Stimulated activated CD4-positive, alpha-beta T cell treated with anti-CD3 and anti-CD28 coated beads, Interleukin-15, amount 100 ng/mL, for 1 hour (primary cell): ENCODE measurements at regions not wholly inside any gene's neighbourhood (a gene's known extent, or its start where the extent isn't known, plus 50 kb on each side); places are given as distances from the start of the nearest gene placed in this dataset.
"Not testable (repeated sequence)": the region's sequence is repeated elsewhere in the genome, so short reads cannot be mapped to it uniquely, and the experiment has no call there.

Experiments used
- DNase-seq, 2 donors: peaks; one replicate each; pipeline ENCODE4 v3.0.0-alpha.2; 2020; ENCODE audit warnings: low read depth in 1 of 2, low spot score in 1 of 2

- no peak for DNase-seq
These were observed 348.1 kb downstream of the CDC5L start for GRCh38 chr6:44735630-44735963.

- DNase-seq: no peak
These were observed 349.8 kb downstream of the CDC5L start for GRCh38 chr6:44737341-44737740.

GRCh38 chr6:44737829-44738528, 350.5 kb downstream of the CDC5L start:
- DNase-seq: no peak

DNA sequence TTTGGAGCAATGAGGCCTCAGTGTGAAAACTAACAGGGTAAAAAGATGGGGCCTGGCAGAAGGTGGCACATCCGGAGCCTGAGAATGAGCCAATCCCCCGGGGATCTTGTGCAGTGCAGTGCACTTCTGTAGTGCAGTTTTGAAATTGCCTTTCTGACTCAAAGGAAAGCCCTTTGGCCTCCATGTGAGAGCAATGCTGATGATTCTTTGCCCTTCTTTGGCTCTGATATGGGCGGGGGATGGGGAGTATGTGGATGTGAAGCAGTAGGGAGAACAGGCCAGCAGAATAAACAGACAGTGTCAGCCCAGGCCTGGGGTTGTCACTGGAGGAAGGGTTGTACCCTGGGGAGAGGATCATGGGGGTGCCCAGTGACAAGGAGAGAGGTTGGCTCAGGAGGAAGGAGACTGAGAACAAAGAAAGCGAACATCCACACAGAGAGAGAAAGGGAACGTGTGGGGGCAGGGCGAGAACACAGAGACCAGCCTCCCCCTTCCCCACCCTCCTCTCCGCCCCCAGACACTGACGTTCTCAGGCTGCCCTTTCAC, 351.2 kb downstream of the CDC5L start:
- DNase-seq: no peak

DNA sequence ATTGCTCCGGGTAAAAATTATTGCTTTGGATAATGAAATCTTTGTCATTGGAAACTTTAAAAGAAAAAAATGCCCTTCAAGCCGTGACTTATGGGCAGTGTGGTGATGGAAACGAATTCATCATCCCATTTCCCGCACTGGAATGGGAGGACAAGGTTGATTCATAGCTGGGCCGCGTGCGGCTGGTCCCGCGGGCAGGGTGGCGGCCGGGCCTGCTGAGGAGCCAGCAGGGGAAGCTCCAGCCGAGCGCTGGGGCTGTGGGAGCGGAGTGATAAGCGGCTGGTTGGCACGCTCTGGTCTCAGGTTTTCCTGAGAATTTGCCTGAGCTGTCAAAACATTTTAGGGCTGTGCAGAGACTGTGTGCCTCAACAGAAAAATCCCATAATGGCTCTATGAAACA, 351.7 kb downstream of the CDC5L start:
- no peak for DNase-seq

- DNase-seq: no peak
These were observed 353.1 kb downstream of the CDC5L start for GRCh38 chr6:44740566-44741120.

DNA sequence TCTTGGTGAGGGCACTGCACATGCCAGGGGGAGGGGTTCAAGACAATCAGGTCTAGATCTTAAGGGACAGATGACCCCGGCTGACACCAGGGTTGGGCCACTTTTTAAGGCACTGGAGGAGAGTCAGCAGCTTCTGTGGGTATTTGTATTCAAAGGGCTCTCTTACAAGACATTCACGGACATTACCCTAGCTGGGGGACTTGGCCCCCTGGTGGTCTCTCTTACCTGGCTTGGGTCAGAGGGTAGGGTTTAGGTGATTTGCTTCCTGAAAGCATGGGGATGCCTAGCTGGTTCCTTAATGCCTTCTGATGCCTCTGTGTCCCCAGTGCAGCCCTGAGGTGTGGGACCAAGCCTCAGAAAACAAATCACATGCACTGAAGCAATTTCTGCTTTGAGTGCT, 354.7 kb downstream of the CDC5L start:
- DNase-seq: no peak

GRCh38 chr6:44742828-44743372, 355.4 kb downstream of the CDC5L start:
- no peak for DNase-seq

DNA sequence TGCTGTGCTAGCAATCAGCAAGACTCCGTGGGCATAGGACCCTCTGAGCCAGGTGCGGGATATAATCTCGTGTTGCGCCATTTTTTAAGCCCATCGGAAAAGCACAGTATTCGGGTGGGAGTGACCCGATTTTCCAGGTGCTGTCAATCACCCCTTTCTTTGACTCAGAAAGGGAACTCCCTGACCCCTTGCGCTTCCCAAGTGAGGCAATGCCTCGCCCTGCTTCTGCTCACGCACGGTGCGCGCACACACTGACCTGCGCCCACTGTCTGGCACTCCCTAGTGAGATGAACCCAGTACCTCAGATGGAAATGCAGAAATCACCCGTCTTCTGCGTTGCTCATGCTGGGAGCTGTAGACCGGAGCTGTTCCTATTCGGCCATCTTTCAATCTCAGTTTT, 372.6 kb downstream of the CDC5L start:
- DNase-seq: not testable (repeated sequence)

- no peak for DNase-seq
These were observed 373.5 kb downstream of the CDC5L start for GRCh38 chr6:44761046-44761445.

DNA sequence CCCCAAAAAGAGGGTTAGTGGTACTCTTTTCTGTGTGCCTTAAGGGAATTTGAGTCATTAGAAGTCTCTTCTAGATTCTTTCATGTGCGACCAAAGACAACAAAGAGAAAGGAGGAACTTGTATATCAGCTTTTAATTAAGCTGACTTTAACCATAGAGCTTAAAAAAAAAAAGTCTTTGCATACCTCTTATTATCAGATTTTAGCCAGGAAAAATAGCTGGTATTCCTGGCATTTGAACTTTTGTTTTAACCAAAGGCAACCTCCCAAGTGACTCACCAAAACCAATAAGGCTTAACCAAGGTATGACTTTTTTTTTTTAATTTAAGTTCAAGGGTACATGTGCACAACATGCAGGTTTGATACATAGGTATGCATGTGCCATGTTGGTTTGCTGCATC, 375.0 kb downstream of the CDC5L start:
- no peak for DNase-seq

DNA sequence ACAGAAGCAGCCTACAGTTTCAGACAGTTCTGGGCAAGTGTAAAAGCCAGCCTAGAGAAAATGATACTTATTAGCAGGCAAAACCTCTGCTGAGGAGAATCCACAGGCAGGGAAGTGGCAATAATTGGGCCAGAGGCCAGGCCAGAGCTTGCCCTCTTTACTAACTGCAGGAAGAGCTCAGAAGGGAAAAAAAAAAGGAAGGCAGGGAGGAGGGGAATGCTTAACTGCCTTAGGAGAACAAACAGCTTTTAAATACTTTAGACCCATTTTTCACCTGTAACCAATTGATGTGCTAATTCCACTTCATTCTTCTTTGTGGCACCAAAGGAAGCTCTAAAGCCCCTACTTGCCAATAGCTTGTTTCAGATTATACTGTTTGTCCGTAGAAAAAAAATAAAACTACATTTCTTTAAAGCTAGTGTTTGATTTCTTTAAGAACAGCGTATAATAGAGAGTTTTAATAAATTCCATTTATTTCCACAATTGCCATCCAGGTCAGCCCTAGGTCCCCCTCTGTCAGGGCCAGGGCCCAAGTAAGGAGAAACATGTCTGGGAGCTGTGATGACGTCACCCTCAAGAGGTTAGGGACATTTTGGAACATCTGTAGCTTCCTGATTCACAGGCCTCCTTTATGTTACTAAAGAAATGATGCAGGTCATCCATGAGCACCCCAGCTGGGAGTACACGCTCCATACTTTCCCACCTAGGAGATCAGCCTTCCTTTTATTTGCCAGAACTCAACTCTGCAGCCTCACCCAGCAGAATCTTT, 384.3 kb downstream of the CDC5L start:
- DNase-seq: no peak

GRCh38 chr6:44772838-44773237, 385.3 kb downstream of the CDC5L start:
- DNase-seq: no peak

GRCh38 chr6:44775121-44775520, 387.6 kb downstream of the CDC5L start:
- DNase-seq: no peak

GRCh38 chr6:44776344-44776743, 388.8 kb downstream of the CDC5L start:
- DNase-seq: no peak

GRCh38 chr6:44778513-44778912, 391.0 kb downstream of the CDC5L start:
- DNase-seq: no peak
